Muscle of leg (tissue), 3 donors: ENCODE measurements at regions not wholly inside any gene's neighbourhood (a gene's known extent, or its start where the extent isn't known, plus 50 kb on each side); places are given as distances from the start of the nearest gene placed in this dataset.

Source experiments
- DNase-seq: peaks from one replicate; pipeline ENCODE4 v3.0.0; 2013
- H3K27ac ChIP-seq: one replicate; pipeline ENCODE4 v1.5.1; 2013; ENCODE audit warnings: mild to moderate bottlenecking, low read length, control low read depth
- H3K27me3 ChIP-seq: one replicate; pipeline ENCODE4 v1.6.1; 2013; ENCODE audit warnings: low read length; ENCODE audit not compliant: control insufficient read depth, insufficient read depth
- H3K36me3 ChIP-seq: one replicate; pipeline ENCODE4 v1.6.1; 2013; ENCODE audit warnings: low read length; ENCODE audit not compliant: control insufficient read depth, insufficient read depth
- H3K4me1 ChIP-seq: one replicate; pipeline ENCODE4 v1.6.1; 2013; ENCODE audit warnings: low read length; ENCODE audit not compliant: control insufficient read depth, insufficient read depth
- H3K4me3 ChIP-seq: one replicate; pipeline ENCODE4 v1.5.1; 2013; ENCODE audit warnings: low read length, control low read depth
- H3K9me3 ChIP-seq: replicated peaks from 2 replicates; pipeline ENCODE4 v1.6.1; 2013; ENCODE audit warnings: low read depth, low read length; ENCODE audit not compliant: control insufficient read depth
- WGBS: methylation state at CpG from one replicate; pipeline ENCODE4 v1.1.5; 2013; ENCODE audit warnings: missing lambda C conversion rate; ENCODE audit not compliant: insufficient coverage; 5-methylcytosine and 5-hydroxymethylcytosine counted together

- H3K4me3 ChIP-seq, result no peak overlapping the region
Observed at GRCh38 chr4:22268350-22269025, 247.4 kb downstream of the ADGRA3 start.

GRCh38 chr4:22264261-22264660, 251.6 kb downstream of the ADGRA3 start:
- DNase-seq, result no peak
- Histone ChIP-seq H3K9me3 (peaks cover 5% of the 10 kb centered on the region), H3K4me3 (no peak overlapping the region), H3K4me1 (no peaks in the 10 kb centered on the region), H3K36me3 (no peaks in the 10 kb centered on the region), H3K27me3 (no peaks in the 10 kb centered on the region), H3K27ac (no peak overlapping the region)
- WGBS, result no CpG with 5 or more reads among the region's 7 CpGs

More at GRCh38 chr4:22268350-22269025, 247.4 kb downstream of the ADGRA3 start:
- no peaks in the 10 kb centered on the region for H3K27me3 ChIP-seq
- H3K36me3 ChIP-seq, result no peaks in the 10 kb centered on the region
- H3K4me1 ChIP-seq, result no peaks in the 10 kb centered on the region
- 80% methylated on average over 6 of the region's 10 CpGs for WGBS
- DNase-seq, result no peak
- no peak overlapping the region for H3K27ac ChIP-seq
- peaks cover 3% of the 10 kb centered on the region for H3K9me3 ChIP-seq

- Histone ChIP-seq H3K27ac (no peak overlapping the region), H3K27me3 (no peaks in the 10 kb centered on the region), H3K9me3 (no peaks in the 10 kb centered on the region), H3K4me3 (no peak overlapping the region), H3K4me1 (no peaks in the 10 kb centered on the region), H3K36me3 (no peaks in the 10 kb centered on the region)
- DNase-seq, result no peak
- WGBS, result no CpG with 5 or more reads among the region's 1 CpG
Observed at GRCh38 chr4:22253431-22253830, 262.4 kb downstream of the ADGRA3 start.

GRCh38 chr4:22246847-22247246, 269.0 kb downstream of the ADGRA3 start:
- no peak for DNase-seq

GRCh38 chr4:22245294-22245693, 270.6 kb downstream of the ADGRA3 start:
- H3K27ac ChIP-seq, result no peak overlapping the region
- DNase-seq, result no peak
- WGBS, result no CpG with 5 or more reads among the region's 2 CpGs

More at GRCh38 chr4:22246847-22247246, 269.0 kb downstream of the ADGRA3 start:
- peaks cover 2% of the 10 kb centered on the region for H3K9me3 ChIP-seq
- H3K36me3 ChIP-seq, result no peaks in the 10 kb centered on the region
- H3K27me3 ChIP-seq, result no peaks in the 10 kb centered on the region
- H3K4me3 ChIP-seq, result no peak overlapping the region
- 40% methylated on average over 1 of the region's 2 CpGs for WGBS
- no peak overlapping the region for H3K27ac ChIP-seq
- no peaks in the 10 kb centered on the region for H3K4me1 ChIP-seq

GRCh38 chr4:22241415-22241814, 274.5 kb downstream of the ADGRA3 start:
- DNase-seq, result no peak
- peaks cover 2% of the 10 kb centered on the region for H3K9me3 ChIP-seq
- no peak overlapping the region for H3K27ac ChIP-seq
- no CpG with 5 or more reads among the region's 2 CpGs for WGBS
- H3K4me3 ChIP-seq, result no peak overlapping the region
- no peaks in the 10 kb centered on the region for H3K4me1 ChIP-seq
- no peaks in the 10 kb centered on the region for H3K36me3 ChIP-seq
- H3K27me3 ChIP-seq, result no peaks in the 10 kb centered on the region

More at GRCh38 chr4:22245294-22245693, 270.6 kb downstream of the ADGRA3 start:
- Histone ChIP-seq H3K36me3 (no peaks in the 10 kb centered on the region), H3K9me3 (peaks cover 2% of the 10 kb centered on the region), H3K4me1 (no peaks in the 10 kb centered on the region), H3K4me3 (no peak overlapping the region), H3K27me3 (no peaks in the 10 kb centered on the region)

GRCh38 chr4:22240814-22241213, 275.1 kb downstream of the ADGRA3 start:
- no CpG with 5 or more reads among the region's 4 CpGs for WGBS
- Histone ChIP-seq H3K9me3 (peaks cover 2% of the 10 kb centered on the region), H3K36me3 (no peaks in the 10 kb centered on the region), H3K27me3 (peaks cover 3% of the 10 kb centered on the region), H3K27ac (no peak overlapping the region), H3K4me1 (no peaks in the 10 kb centered on the region), H3K4me3 (no peak overlapping the region)
- DNase-seq, result no peak

- H3K27ac ChIP-seq, result no peak overlapping the region
- peaks cover 3% of the 10 kb centered on the region for H3K27me3 ChIP-seq
- no peaks in the 10 kb centered on the region for H3K36me3 ChIP-seq
- 42% methylated on average over 4 of the region's 5 CpGs for WGBS
- no peak for DNase-seq
- H3K4me3 ChIP-seq, result no peak overlapping the region
- H3K4me1 ChIP-seq, result no peaks in the 10 kb centered on the region
- H3K9me3 ChIP-seq, result peaks cover 2% of the 10 kb centered on the region
Observed at GRCh38 chr4:22238742-22239141, 277.1 kb downstream of the ADGRA3 start.

- Histone ChIP-seq H3K4me1 (no peaks in the 10 kb centered on the region), H3K9me3 (peaks cover 2% of the 10 kb centered on the region), H3K27ac (no peak overlapping the region), H3K27me3 (peaks cover 3% of the 10 kb centered on the region), H3K36me3 (no peaks in the 10 kb centered on the region), H3K4me3 (no peak overlapping the region)
- 47% methylated on average over 6 of the region's 10 CpGs for WGBS
- no peak for DNase-seq
Observed at GRCh38 chr4:22237846-22238494, 277.9 kb downstream of the ADGRA3 start.

GRCh38 chr4:22237155-22237751, 278.6 kb downstream of the ADGRA3 start:
- Histone ChIP-seq H3K27ac (no peak overlapping the region), H3K4me1 (no peaks in the 10 kb centered on the region), H3K27me3 (peaks cover 3% of the 10 kb centered on the region), H3K4me3 (no peak overlapping the region), H3K36me3 (no peaks in the 10 kb centered on the region), H3K9me3 (no peaks in the 10 kb centered on the region)
- no peak for DNase-seq
- WGBS, result no CpG with 5 or more reads among the region's 4 CpGs
